ENCODE measurements at regions not wholly inside any gene's neighbourhood (a gene's known extent, or its start where the extent isn't known, plus 50 kb on each side); places are given as distances from the start of the nearest gene placed in this dataset.

DNA sequence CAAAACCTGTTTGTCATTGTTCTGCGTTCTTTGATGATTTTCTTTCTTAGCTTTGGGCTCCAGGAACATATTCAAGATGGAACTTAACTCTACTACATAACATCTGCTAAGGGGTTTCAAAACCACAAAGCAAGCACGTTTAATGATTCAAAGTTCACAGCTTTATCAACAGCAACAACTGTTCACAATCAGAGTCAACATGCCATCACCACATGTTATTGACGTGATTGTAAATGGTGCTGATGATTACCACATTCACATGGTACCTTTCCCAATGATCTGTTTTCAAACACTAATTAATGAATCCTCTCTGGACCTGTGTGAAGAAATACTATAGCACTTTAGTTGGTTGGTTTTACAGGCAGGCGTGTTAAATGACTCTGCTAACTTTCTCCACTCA is 180.6 kb upstream of the CEP162 start:
- H2BK5ac ChIP-seq (ENCODE audit: low read depth, low read length, poor library complexity), result no peak overlapping the region
- H4K91ac ChIP-seq (ENCODE audit: low read depth, low read length), result no peak overlapping the region
- H3K27ac ChIP-seq (ENCODE audit: low read depth, low read length), result no peak overlapping the region
- no peak overlapping the region for H3K18ac ChIP-seq (ENCODE audit: low read length)
- H3K4ac ChIP-seq (ENCODE audit: low read depth, low read length), result no peak overlapping the region
- no peaks in the 10 kb centered on the region for H3K79me2 ChIP-seq (ENCODE audit: control insufficient read depth, insufficient read depth, low read length, poor library complexity)
- no peaks in the 10 kb centered on the region for H3K4me1 ChIP-seq (ENCODE audit: control insufficient read depth in 1 of 2, insufficient read depth in 2 of 2, low read length in 2 of 2)
- H3K4me2 ChIP-seq (ENCODE audit: low read length), result no peak overlapping the region
- no peak overlapping the region for H3K23ac ChIP-seq (ENCODE audit: low read length)
- H3K9ac ChIP-seq (ENCODE audit: low read length), result no peak overlapping the region
- no CpG with 5 or more reads among the region's 4 CpGs for WGBS (ENCODE audit: extremely low coverage, insufficient coverage, insufficient read length)
- no peak overlapping the region for H3K4me3 ChIP-seq (ENCODE audit: low read depth, low read length)
- no peak overlapping the region for H3K14ac ChIP-seq (ENCODE audit: low read length)
- no peaks in the 10 kb centered on the region for H3K36me3 ChIP-seq (ENCODE audit: control insufficient read depth in 1 of 2, insufficient read depth in 2 of 2, low read length in 2 of 2)
- H4K8ac ChIP-seq (ENCODE audit: low read depth, low read length), result no peak overlapping the region
- H3K27me3 ChIP-seq (ENCODE audit: insufficient read depth, low read length), result no peaks in the 10 kb centered on the region
- no peaks in the 10 kb centered on the region for H3K79me1 ChIP-seq (ENCODE audit: low read length)
- H4K12ac ChIP-seq (ENCODE audit: low read depth, low read length), result no peak overlapping the region
- no peak overlapping the region for H2AK5ac ChIP-seq (ENCODE audit: low read length)
- no peak overlapping the region for H2BK120ac ChIP-seq (ENCODE audit: insufficient read depth, low read length, poor library complexity)
- no peak overlapping the region for H2AFZ ChIP-seq (ENCODE audit: insufficient read depth, low read length, poor library complexity)
- no peak for DNase-seq
- H3K9me3 ChIP-seq (ENCODE audit: insufficient read depth, low read depth, low read length), result no peaks in the 10 kb centered on the region
- H2BK12ac ChIP-seq (ENCODE audit: low read length), result no peak overlapping the region

DNA sequence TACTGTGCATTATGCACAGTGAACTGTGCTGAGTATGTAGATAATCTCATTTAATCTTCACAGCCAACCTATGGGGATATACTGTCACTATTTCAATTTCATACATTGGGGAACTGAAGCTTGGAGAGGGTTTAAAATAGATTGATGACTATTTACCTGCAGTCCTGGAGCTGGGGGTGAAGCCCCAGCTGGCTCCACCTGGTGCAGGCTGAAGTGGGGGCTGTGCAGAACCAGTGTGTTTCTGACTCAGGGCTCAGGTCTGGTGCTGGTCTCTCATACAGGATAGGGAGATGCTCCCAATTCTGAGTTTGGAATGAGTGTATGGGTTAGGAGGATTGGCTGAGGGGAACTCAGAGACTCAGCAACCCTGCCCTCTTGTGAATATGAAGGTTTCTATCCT is 176.1 kb upstream of the CEP162 start:
- Histone ChIP-seq H2BK5ac (ENCODE audit: low read depth, low read length, poor library complexity) (no peak overlapping the region), H3K4me2 (ENCODE audit: low read length) (no peak overlapping the region), H2AK5ac (ENCODE audit: low read length) (no peak overlapping the region), H3K9me3 (ENCODE audit: insufficient read depth, low read depth, low read length) (no peaks in the 10 kb centered on the region), H2AFZ (ENCODE audit: insufficient read depth, low read length, poor library complexity) (no peak overlapping the region), H3K27me3 (ENCODE audit: insufficient read depth, low read length) (no peaks in the 10 kb centered on the region), H3K18ac (ENCODE audit: low read length) (no peak overlapping the region), H3K14ac (ENCODE audit: low read length) (no peak overlapping the region), H3K79me2 (ENCODE audit: control insufficient read depth, insufficient read depth, low read length, poor library complexity) (no peaks in the 10 kb centered on the region), H3K36me3 (ENCODE audit: control insufficient read depth in 1 of 2, insufficient read depth in 2 of 2, low read length in 2 of 2) (no peaks in the 10 kb centered on the region), H2BK120ac (ENCODE audit: insufficient read depth, low read length, poor library complexity) (no peak overlapping the region), H3K9ac (ENCODE audit: low read length) (no peak overlapping the region), H3K23ac (ENCODE audit: low read length) (no peak overlapping the region), H3K79me1 (ENCODE audit: low read length) (no peaks in the 10 kb centered on the region), H3K4me1 (ENCODE audit: control insufficient read depth in 1 of 2, insufficient read depth in 2 of 2, low read length in 2 of 2) (no peaks in the 10 kb centered on the region), H4K8ac (ENCODE audit: low read depth, low read length) (no peak overlapping the region), H2BK12ac (ENCODE audit: low read length) (no peak overlapping the region), H3K27ac (ENCODE audit: low read depth, low read length) (no peak overlapping the region), H4K12ac (ENCODE audit: low read depth, low read length) (no peak overlapping the region), H3K4me3 (ENCODE audit: low read depth, low read length) (no peak overlapping the region), H4K91ac (ENCODE audit: low read depth, low read length) (no peak overlapping the region), H3K4ac (ENCODE audit: low read depth, low read length) (no peak overlapping the region)
- DNase-seq, result no peak

DNA sequence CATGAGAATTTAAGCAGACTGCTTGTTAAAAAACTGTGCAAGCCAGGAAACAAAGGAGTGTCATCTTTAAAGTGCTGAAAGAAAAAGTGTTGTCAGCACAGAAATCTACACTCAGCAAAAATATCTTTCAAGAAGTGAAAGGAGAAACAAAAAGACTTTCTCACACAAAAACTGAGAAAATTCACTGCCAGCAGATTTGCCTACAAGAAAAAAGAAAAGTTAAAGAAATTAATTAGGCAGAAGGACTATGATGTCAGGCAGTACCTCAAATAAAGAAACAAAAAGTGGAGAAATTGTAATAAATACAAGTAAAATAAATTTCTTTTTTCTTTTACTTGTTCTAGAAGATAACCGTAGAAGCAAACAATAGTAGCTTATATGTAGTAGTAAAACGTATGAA is 171.6 kb upstream of the CEP162 start:
- no peak overlapping the region for H2BK12ac ChIP-seq (ENCODE audit: low read length)
- no peak for DNase-seq

DNA sequence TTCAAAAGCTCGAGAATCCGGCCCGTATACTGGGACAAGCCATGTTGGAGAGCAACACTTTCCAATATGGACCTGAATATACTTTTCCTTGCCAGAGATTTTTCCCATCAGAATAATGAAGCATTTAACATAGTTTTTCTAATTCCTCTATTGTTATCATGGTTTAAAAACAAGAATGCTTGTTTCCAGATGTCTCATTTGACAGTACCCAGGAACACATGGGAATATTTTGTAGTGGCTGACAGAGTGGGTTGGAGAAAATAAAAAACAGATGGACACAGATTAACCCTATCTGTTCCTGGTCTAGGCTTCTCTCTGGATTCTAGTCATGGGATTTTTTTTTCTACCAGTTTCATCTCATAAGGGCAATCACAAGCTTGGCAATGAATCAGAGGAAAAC is 164.8 kb upstream of the CEP162 start:
- Histone ChIP-seq H4K8ac (ENCODE audit: low read depth, low read length) (no peak overlapping the region), H3K23ac (ENCODE audit: low read length) (no peak overlapping the region), H3K14ac (ENCODE audit: low read length) (no peak overlapping the region), H2BK5ac (ENCODE audit: low read depth, low read length, poor library complexity) (no peak overlapping the region), H2BK120ac (ENCODE audit: insufficient read depth, low read length, poor library complexity) (no peak overlapping the region), H3K4me3 (ENCODE audit: low read depth, low read length) (no peak overlapping the region), H3K18ac (ENCODE audit: low read length) (no peak overlapping the region), H3K4me2 (ENCODE audit: low read length) (no peak overlapping the region), H3K27ac (ENCODE audit: low read depth, low read length) (no peak overlapping the region), H3K79me2 (ENCODE audit: control insufficient read depth, insufficient read depth, low read length, poor library complexity) (no peaks in the 10 kb centered on the region), H2AFZ (ENCODE audit: insufficient read depth, low read length, poor library complexity) (no peak overlapping the region), H3K4ac (ENCODE audit: low read depth, low read length) (no peak overlapping the region), H3K79me1 (ENCODE audit: low read length) (no peaks in the 10 kb centered on the region), H3K4me1 (ENCODE audit: control insufficient read depth in 1 of 2, insufficient read depth in 2 of 2, low read length in 2 of 2) (no peaks in the 10 kb centered on the region), H2BK12ac (ENCODE audit: low read length) (no peak overlapping the region), H2AK5ac (ENCODE audit: low read length) (no peak overlapping the region), H3K9ac (ENCODE audit: low read length) (no peak overlapping the region), H4K12ac (ENCODE audit: low read depth, low read length) (no peak overlapping the region), H4K91ac (ENCODE audit: low read depth, low read length) (no peak overlapping the region), H3K9me3 (ENCODE audit: insufficient read depth, low read depth, low read length) (no peaks in the 10 kb centered on the region), H3K27me3 (ENCODE audit: insufficient read depth, low read length) (no peaks in the 10 kb centered on the region), H3K36me3 (ENCODE audit: control insufficient read depth in 1 of 2, insufficient read depth in 2 of 2, low read length in 2 of 2) (no peaks in the 10 kb centered on the region)
- WGBS (ENCODE audit: extremely low coverage, insufficient coverage, insufficient read length), result no CpG with 5 or more reads among the region's 3 CpGs
- peak in 1 of 2 donors; percentile 2 for DNase-seq

More for the DNA sequence above, 171.6 kb upstream of the CEP162 start:
- H2AFZ ChIP-seq (ENCODE audit: insufficient read depth, low read length, poor library complexity), result no peak overlapping the region
- WGBS (ENCODE audit: extremely low coverage, insufficient coverage, insufficient read length), result no CpG with 5 or more reads among the region's 2 CpGs
- no peak overlapping the region for H3K4me3 ChIP-seq (ENCODE audit: low read depth, low read length)
- no peak overlapping the region for H3K4ac ChIP-seq (ENCODE audit: low read depth, low read length)
- no peak overlapping the region for H4K91ac ChIP-seq (ENCODE audit: low read depth, low read length)
- no peak overlapping the region for H4K8ac ChIP-seq (ENCODE audit: low read depth, low read length)
- H3K23ac ChIP-seq (ENCODE audit: low read length), result no peak overlapping the region
- no peak overlapping the region for H2BK120ac ChIP-seq (ENCODE audit: insufficient read depth, low read length, poor library complexity)
- H3K36me3 ChIP-seq (ENCODE audit: control insufficient read depth in 1 of 2, insufficient read depth in 2 of 2, low read length in 2 of 2), result no peaks in the 10 kb centered on the region
- H3K9me3 ChIP-seq (ENCODE audit: insufficient read depth, low read depth, low read length), result no peaks in the 10 kb centered on the region
- no peak overlapping the region for H2AK5ac ChIP-seq (ENCODE audit: low read length)
- H4K12ac ChIP-seq (ENCODE audit: low read depth, low read length), result no peak overlapping the region
- no peaks in the 10 kb centered on the region for H3K79me2 ChIP-seq (ENCODE audit: control insufficient read depth, insufficient read depth, low read length, poor library complexity)
- H3K79me1 ChIP-seq (ENCODE audit: low read length), result no peaks in the 10 kb centered on the region
- H3K18ac ChIP-seq (ENCODE audit: low read length), result no peak overlapping the region
- no peak overlapping the region for H3K14ac ChIP-seq (ENCODE audit: low read length)
- no peaks in the 10 kb centered on the region for H3K4me1 ChIP-seq (ENCODE audit: control insufficient read depth in 1 of 2, insufficient read depth in 2 of 2, low read length in 2 of 2)
- no peak overlapping the region for H2BK5ac ChIP-seq (ENCODE audit: low read depth, low read length, poor library complexity)
- H3K27me3 ChIP-seq (ENCODE audit: insufficient read depth, low read length), result no peaks in the 10 kb centered on the region
- no peak overlapping the region for H3K9ac ChIP-seq (ENCODE audit: low read length)
- H3K27ac ChIP-seq (ENCODE audit: low read depth, low read length), result no peak overlapping the region
- H3K4me2 ChIP-seq (ENCODE audit: low read length), result no peak overlapping the region

Data from trophoblast cell (in vitro differentiated cells and primary cell).